HEK293T (cell line): ENCODE measurements at regions not wholly inside any gene's neighbourhood (a gene's known extent, or its start where the extent isn't known, plus 50 kb on each side); places are given as distances from the start of the nearest gene placed in this dataset.

Source experiments
- CTCF ChIA-PET: fragments of 350-600 bp; formaldehyde crosslinking; extraction: SDS; loops from one replicate; lab custom pipeline; 2021; ENCODE audit warnings: antibody characterized with exemption, inconsistent platforms; lab: Yijun Ruan, JAX
- POLR2A ChIA-PET: fragments of 350-600 bp; formaldehyde crosslinking; extraction: SDS; loops from one replicate; lab custom pipeline; 2020; ENCODE audit warnings: antibody characterized with exemption, inconsistent platforms; lab: Yijun Ruan, JAX
- DNase-seq: peaks from one replicate; pipeline ENCODE4 v3.0.0; 2012; ENCODE audit warnings: mixed read lengths; ENCODE audit errors: extremely low spot score
- ARNT ChIP-seq: fragments of 450-650 bp; IDR thresholded peaks from 2 replicates; pipeline ENCODE4 v1.6.1; 2017; ENCODE audit warnings: mild to moderate bottlenecking
- BHLHE40 ChIP-seq: fragments of 450-650 bp; IDR thresholded peaks from 2 replicates; pipeline ENCODE4 v1.6.1; 2016; ENCODE audit warnings: mild to moderate bottlenecking, moderate library complexity, borderline replicate concordance
- CTBP1 ChIP-seq: fragments of 450-650 bp; IDR thresholded peaks from 2 replicates; pipeline ENCODE4 v1.6.1; 2016; ENCODE audit warnings: borderline replicate concordance
- ELF4 ChIP-seq: fragments of 450-650 bp; IDR thresholded peaks from 2 replicates; pipeline ENCODE4 v1.6.1; 2017; ENCODE audit warnings: antibody characterized with exemption
- FOXA1 ChIP-seq: fragments of 450-650 bp; IDR thresholded peaks from 2 replicates; pipeline ENCODE4 v1.6.1; 2016; ENCODE audit warnings: mild to moderate bottlenecking
- FOXK2 ChIP-seq: fragments of 450-650 bp; IDR thresholded peaks from 2 replicates; pipeline ENCODE4 v1.6.1; 2016; ENCODE audit warnings: mild to moderate bottlenecking
- FOXM1 ChIP-seq: fragments of 450-650 bp; IDR thresholded peaks from 2 replicates; pipeline ENCODE4 v1.6.1; 2017; ENCODE audit warnings: mild to moderate bottlenecking, borderline replicate concordance
- HDGF ChIP-seq: fragments of 450-650 bp; IDR thresholded peaks from 2 replicates; pipeline ENCODE4 v1.6.1; 2017; ENCODE audit warnings: antibody characterized with exemption, borderline replicate concordance
- L3MBTL2 ChIP-seq: fragments of 450-650 bp; conservative IDR thresholded peaks from 2 replicates; pipeline ENCODE4 v1.6.1; 2016; ENCODE audit warnings: mild to moderate bottlenecking
- LEF1 ChIP-seq: fragments of 450-650 bp; IDR thresholded peaks from 2 replicates; pipeline ENCODE4 v1.6.1; 2017; ENCODE audit warnings: mild to moderate bottlenecking, borderline replicate concordance
- NFRKB ChIP-seq: fragments of 450-650 bp; IDR thresholded peaks from 2 replicates; pipeline ENCODE4 v1.6.1; 2016; ENCODE audit warnings: mild to moderate bottlenecking, moderate library complexity
- SP1 ChIP-seq: fragments of 450-650 bp; IDR thresholded peaks from 2 replicates; pipeline ENCODE4 v1.6.1; 2017
- SUZ12 ChIP-seq: fragments of 450-650 bp; IDR thresholded peaks from 2 replicates; pipeline ENCODE4 v1.6.1; 2016; ENCODE audit warnings: mild to moderate bottlenecking
- TARDBP ChIP-seq: fragments of 450-650 bp; IDR thresholded peaks from 2 replicates; pipeline ENCODE4 v1.6.1; 2016
- ZNF384 ChIP-seq: fragments of 450-650 bp; IDR thresholded peaks from 2 replicates; pipeline ENCODE4 v1.6.1; 2016
- TF ChIP-seq, protein P1 (sequence below): fragments of 450-650 bp; IDR thresholded peaks from 2 replicates; pipeline ENCODE4 v1.6.1; 2016

DNA sequence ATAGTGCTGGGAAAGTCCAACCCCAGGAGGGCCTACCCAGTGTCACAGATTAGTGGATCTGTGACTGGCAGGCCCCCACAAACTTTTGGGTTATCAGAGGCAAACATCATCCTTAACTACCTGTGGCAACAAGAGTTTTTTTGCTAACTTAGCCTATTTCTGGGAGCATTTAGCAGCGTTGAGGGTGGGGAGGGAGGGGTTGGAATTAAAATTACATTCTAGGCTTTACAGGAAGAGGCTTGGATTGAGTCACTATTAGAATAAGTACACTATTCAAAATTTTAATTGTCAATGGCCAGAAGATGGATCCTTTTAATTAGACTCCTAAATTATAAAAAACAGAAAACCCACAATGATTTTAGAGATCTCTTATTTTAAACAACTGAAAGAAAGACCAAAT is 267.9 kb upstream of the NPSR1 start:
- POLR2A ChIA-PET: no interaction called here
- CTCF ChIA-PET: no interaction called here
- no peak for TF ChIP-seq TARDBP
- DNase-seq: no peak

DNA sequence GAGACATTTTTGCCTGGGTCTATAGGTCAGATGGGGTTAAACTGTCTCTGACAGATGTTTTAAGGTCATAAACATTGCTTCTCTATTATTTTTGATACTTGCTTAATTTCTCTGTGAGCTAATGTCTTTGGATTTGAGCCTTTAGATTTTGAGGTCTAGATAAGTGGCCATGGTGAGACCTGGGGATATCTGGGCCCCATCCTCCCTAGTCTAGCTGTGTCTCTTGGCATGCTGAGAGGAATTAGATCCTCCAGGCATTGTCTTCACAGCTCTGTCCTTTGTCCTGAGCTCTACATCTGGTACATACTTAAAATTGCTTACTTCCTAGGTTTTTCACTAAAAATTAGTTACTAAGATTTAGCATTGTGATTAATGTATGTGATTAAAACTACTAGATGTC is 265.0 kb upstream of the NPSR1 start:
- POLR2A ChIA-PET: no interaction called here
- no peak for DNase-seq
- no peak for TF ChIP-seq L3MBTL2
- no peak for TF ChIP-seq FOXA1
- no peak for TF ChIP-seq ELF4
- TF ChIP-seq ARNT: no peak
- TF ChIP-seq NFRKB: no peak
- no peak for TF ChIP-seq SUZ12
- TF ChIP-seq ZNF384: no peak
- CTCF ChIA-PET: interaction anchor here (0.6 kb wide), 1 partner anchor 16 kb away, joined by 3 read pairs; no protein-coding TSS in a partner anchor

- CTCF ChIA-PET: no interaction called here
- TF ChIP-seq SUZ12 (no peak), ARNT (no peak)
- no peak for DNase-seq
- POLR2A ChIA-PET: no interaction called here
Observed at GRCh38 chr7:34396437-34397064, 261.5 kb upstream of the NPSR1 start.

DNA sequence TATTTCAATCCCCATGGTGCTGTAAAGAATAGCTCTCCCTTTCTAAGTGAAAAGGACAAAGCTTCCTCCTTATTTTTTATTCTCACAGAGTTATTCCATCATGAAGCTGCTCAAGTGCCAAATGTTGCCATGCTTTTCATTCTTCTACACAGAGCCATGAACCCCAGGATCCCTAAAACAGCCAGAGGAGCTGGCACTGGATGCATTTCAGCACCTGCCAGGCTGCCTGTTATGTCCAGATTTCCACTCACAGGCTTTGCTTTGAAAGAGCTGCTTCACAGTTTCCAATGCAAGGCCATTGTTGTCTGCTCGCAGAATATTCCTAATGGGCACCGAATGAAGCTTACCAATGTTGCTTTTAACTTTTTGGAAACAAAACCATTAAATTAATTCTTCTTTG is 256.2 kb upstream of the NPSR1 start:
- DNase-seq: no peak
- POLR2A ChIA-PET: no interaction called here
- CTCF ChIA-PET: no interaction called here

GRCh38 chr7:34406848-34407530 is 251.0 kb upstream of the NPSR1 start:
- TF ChIP-seq HDGF: no peak
- CTCF ChIA-PET: no interaction called here
- POLR2A ChIA-PET: no interaction called here
- no peak for DNase-seq

More for the DNA sequence above, 256.2 kb upstream of the NPSR1 start:
- TF ChIP-seq ELF4 (no peak), NFRKB (no peak), L3MBTL2 (no peak), LEF1 (no peak)

DNA sequence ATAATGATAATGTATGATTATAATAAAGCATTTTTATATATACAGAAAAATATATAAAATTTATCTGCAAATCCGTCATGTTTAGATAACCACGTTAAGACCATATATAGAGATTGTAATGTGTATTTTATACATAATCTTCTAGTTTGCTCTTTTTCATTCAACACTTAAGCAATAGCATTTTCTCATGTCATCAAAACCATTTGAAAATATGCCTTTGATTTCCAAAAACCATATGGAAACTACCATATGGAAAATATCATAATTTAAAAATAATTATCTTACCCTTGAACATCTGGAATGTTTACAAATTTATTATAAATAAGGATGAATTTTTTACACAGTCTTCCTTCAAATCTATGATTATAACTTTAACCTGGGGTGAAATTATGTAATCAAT is 250.4 kb upstream of the NPSR1 start:
- ChIA-PET POLR2A (no interaction called here), CTCF (no interaction called here)
- DNase-seq: no peak
- no peak for TF ChIP-seq ARNT
- TF ChIP-seq FOXM1: no peak
- no peak for TF ChIP-seq L3MBTL2
- TF ChIP-seq SUZ12: no peak

- no peak for DNase-seq
- TF ChIP-seq FOXM1 (no peak), NFRKB (no peak), TARDBP (no peak), ZNF384 (no peak), CTBP1 (no peak), L3MBTL2 (no peak), HDGF (no peak), FOXK2 (no peak), FOXA1 (no peak), ARNT (no peak), BHLHE40 (no peak), SP1 (no peak), LEF1 (no peak)
- TF ChIP-seq, protein P1, sequence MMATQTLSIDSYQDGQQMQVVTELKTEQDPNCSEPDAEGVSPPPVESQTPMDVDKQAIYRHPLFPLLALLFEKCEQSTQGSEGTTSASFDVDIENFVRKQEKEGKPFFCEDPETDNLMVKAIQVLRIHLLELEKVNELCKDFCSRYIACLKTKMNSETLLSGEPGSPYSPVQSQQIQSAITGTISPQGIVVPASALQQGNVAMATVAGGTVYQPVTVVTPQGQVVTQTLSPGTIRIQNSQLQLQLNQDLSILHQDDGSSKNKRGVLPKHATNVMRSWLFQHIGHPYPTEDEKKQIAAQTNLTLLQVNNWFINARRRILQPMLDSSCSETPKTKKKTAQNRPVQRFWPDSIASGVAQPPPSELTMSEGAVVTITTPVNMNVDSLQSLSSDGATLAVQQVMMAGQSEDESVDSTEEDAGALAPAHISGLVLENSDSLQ: no peak
- POLR2A ChIA-PET: no interaction called here
- CTCF ChIA-PET: no interaction called here
Observed at GRCh38 chr7:34417781-34418180, 240.2 kb upstream of the NPSR1 start.

DNA sequence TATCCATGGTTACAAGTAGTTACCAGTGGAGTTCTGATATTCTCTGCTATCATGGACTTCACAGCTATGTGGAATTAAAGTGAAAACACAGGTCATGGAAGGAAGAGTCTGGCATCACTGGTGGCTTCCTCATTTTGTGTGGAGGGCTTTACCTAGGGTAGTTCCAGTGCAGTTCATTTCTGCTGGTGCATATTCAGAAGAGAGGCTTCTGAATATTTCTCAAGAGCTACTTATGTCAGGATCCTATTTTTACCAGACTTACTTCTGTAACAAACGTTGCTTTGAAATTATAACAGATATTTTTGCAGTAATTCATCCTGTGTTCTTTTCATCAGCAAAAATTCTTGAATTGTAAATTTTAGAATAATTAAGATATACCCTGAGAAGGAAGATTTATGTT is 236.5 kb upstream of the NPSR1 start:
- CTCF ChIA-PET: no interaction called here
- TF ChIP-seq SP1 (no peak), L3MBTL2 (no peak), NFRKB (no peak), ELF4 (no peak), LEF1 (no peak), ZNF384 (no peak), HDGF (no peak), FOXK2 (no peak)
- no peak for DNase-seq
- POLR2A ChIA-PET: no interaction called here

- ChIA-PET CTCF (no interaction called here), POLR2A (no interaction called here)
- no peak for TF ChIP-seq L3MBTL2
- TF ChIP-seq FOXK2: no peak
- no peak for TF ChIP-seq FOXA1
- no peak for TF ChIP-seq ARNT
- no peak for TF ChIP-seq CTBP1
- TF ChIP-seq ZNF384: no peak
- no peak for TF ChIP-seq TARDBP
- TF ChIP-seq, protein P1: no peak
- TF ChIP-seq BHLHE40: no peak
- TF ChIP-seq NFRKB: no peak
- DNase-seq: no peak
Observed at GRCh38 chr7:34425194-34425593, 232.8 kb upstream of the NPSR1 start.
